ENCODE measurements at regions not wholly inside any gene's neighbourhood (a gene's known extent, or its start where the extent isn't known, plus 50 kb on each side); places are given as distances from the start of the nearest gene placed in this dataset.
"Not testable (repeated sequence)": the region's sequence is repeated elsewhere in the genome, so short reads cannot be mapped to it uniquely, and the experiment has no call there.

DNA sequence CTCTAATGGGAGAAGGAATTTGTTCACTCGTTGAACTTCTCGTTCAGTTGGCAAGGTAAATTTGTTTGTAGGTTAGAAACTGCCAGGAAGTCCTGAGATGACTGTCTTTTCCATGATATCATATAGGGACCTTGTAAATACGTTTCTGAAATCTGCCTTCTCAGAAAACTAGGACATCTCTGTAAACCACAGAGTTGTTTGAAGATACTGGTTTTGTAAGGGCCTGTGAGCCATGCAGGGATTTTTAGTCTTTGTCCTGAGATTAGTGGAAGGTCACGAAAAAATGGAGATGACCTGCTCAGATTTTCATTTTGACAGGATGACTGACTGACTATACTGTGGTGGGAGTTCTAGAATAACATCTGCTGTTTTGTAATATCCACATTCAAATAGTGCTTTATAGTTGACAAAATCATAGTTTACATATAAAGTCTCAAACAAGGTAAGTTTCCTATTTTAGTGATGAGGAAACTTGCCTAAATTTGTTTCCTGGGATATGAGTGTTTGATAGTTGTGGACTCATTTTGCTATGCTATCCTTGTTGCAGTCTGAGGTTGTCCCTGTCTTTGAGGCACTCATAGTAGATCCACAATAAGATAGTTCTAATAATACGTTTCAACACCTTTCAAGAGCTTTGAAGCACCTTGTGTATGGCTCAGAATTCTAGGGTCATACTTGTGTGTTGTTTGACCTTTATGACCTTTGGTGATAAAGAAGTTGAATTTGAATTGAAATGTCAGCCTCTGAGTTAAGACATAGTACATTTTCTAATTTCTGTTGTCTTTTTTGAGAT lies 107.3 kb upstream of the PLGLB1 start:
- H3K36me3 ChIP-seq, H3K4me3 ChIP-seq: not testable (repeated sequence)

DNA sequence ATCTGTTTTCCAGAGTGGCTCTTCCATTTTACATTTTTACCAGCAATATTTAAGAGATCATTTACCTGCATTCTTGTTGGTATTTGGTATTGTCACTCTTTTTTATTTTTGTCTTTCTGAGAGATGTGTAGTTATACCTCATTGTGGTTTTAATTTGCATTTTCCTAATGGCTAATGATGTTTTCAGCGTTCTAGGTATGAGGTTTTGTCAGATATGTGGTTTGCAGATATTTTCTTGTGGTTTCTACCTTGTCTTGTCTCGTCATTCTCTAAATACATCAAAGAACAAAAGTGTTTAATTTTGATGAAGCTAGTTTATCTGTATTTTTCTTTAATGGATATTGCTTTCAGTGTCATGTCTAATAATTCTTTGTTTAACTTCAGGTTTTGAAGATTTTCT lies 110.9 kb upstream of the PLGLB1 start:
- intact Hi-C loops (cut with DNase I; ENCODE audit: low total_unique reads); H3K9me3 ChIP-seq; H3K4me3 ChIP-seq; DNase-seq; H3K27ac ChIP-seq; H3K36me3 ChIP-seq; H3K27me3 ChIP-seq; H3K4me1 ChIP-seq; in situ Hi-C loops (cut with MboI; ENCODE audit: low pct_ligation_motif_present in 1 of 4, low pct_unique_long_range_greater_than_20kb in 1 of 4, low sequenced_read_pairs in 3 of 4): not testable (repeated sequence)
- 36% methylated on average over 2 of the region's 2 CpGs; no CpG with 5 or more reads in 1 of the 2 donors for WGBS, 2 donors (ENCODE audit: low coverage in 1 of 2)

More for the DNA sequence above, 107.3 kb upstream of the PLGLB1 start:
- H3K27me3 ChIP-seq; DNase-seq; H3K27ac ChIP-seq; in situ Hi-C loops (cut with MboI; ENCODE audit: low pct_ligation_motif_present in 1 of 4, low pct_unique_long_range_greater_than_20kb in 1 of 4, low sequenced_read_pairs in 3 of 4); H3K4me1 ChIP-seq; intact Hi-C loops (cut with DNase I; ENCODE audit: low total_unique reads); H3K9me3 ChIP-seq: not testable (repeated sequence)
- 38 to 60% methylated on average over 1 to 4 of the region's 5 CpGs for WGBS, 2 donors (ENCODE audit: low coverage in 1 of 2)

DNA sequence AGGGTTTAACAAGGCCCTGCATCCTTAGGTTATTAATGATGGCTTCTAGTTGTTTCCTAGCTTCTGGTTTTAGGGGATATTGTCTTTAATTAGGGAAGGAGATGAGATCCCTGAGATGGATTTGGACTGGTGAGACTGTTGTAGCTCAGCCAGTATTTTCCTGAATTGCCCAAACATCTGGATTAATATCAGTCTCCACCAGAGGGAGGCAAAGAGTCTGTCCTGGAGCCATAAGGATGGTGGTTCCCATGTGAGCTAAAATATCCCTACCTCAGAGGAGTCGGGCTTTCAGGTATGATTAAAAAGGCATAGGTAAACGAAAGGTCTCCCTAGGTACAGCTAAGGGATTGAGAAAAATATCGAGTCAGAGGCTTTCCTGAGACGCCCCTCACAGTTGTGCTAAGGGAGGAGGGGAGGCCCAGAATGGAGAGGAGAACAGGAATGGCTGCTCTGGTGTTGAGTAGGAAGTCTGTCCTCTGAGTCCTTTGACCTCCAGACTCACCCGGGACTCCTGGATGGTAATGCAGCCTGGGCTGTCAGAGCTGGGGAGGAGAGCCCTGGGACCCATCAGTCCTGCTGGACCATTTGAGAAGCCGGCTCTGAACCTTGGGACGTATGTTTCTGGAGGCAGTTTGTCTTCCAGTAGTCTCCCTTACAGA lies 130.3 kb upstream of the PLGLB1 start:
- H3K36me3 ChIP-seq; DNase-seq; in situ Hi-C loops (cut with MboI; ENCODE audit: low pct_ligation_motif_present in 1 of 4, low pct_unique_long_range_greater_than_20kb in 1 of 4, low sequenced_read_pairs in 3 of 4); H3K4me1 ChIP-seq; intact Hi-C loops (cut with DNase I; ENCODE audit: low total_unique reads); H3K27me3 ChIP-seq; H3K9me3 ChIP-seq; H3K27ac ChIP-seq; H3K4me3 ChIP-seq: not testable (repeated sequence)
- no CpG with 5 or more reads among the region's 7 CpGs for WGBS, 2 donors (ENCODE audit: low coverage in 1 of 2)

DNA sequence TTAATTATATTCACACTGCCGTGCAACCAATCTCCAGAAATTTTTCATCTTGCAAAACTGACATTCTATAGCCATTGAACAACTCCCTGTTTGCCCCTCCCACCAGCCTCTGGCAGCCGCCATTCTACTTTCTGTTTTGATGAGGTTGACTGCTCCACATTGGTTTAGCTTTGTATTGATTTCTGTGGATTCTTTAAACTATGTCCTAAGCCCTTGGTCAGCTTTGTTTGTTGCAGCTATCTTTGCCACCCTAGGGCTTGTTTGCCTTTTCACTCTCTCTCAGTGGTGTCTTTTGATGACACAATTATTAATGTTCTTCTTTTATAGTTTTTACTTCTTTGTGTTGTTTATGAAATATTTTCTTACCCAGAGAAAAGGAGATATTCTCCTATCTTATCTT lies 152.8 kb upstream of the PLGLB1 start:
- DNase-seq; H3K27ac ChIP-seq; H3K27me3 ChIP-seq; H3K36me3 ChIP-seq; H3K4me3 ChIP-seq; H3K4me1 ChIP-seq; in situ Hi-C loops (cut with MboI; ENCODE audit: low pct_ligation_motif_present in 1 of 4, low pct_unique_long_range_greater_than_20kb in 1 of 4, low sequenced_read_pairs in 3 of 4); intact Hi-C loops (cut with DNase I; ENCODE audit: low total_unique reads); H3K9me3 ChIP-seq: not testable (repeated sequence)
- 79 to 80% methylated on average over 1 to 2 of the region's 2 CpGs for WGBS, 2 donors (ENCODE audit: low coverage in 1 of 2)

DNA sequence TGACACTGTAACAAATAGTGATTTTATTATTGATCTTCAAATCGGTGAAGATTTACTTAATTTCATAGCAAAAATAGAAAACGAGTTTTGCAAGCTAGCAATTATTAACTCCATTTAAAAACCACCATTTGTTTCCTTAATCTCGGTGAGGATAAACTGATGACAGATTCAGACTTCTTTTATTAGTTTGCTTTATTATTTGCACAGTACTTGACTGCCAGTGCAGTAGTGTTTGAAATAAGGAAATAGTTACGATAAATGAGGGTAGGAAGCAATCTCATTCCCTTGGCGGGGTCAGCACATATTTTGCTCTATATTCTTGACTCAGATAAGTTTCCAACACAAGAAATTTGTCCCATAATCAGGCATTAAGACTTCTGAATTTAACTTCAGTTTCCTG lies 161.7 kb upstream of the PLGLB1 start:
- intact Hi-C loops (cut with DNase I; ENCODE audit: low total_unique reads); H3K4me3 ChIP-seq; in situ Hi-C loops (cut with MboI; ENCODE audit: low pct_ligation_motif_present in 1 of 4, low pct_unique_long_range_greater_than_20kb in 1 of 4, low sequenced_read_pairs in 3 of 4); DNase-seq; H3K4me1 ChIP-seq; H3K36me3 ChIP-seq; H3K27me3 ChIP-seq; H3K27ac ChIP-seq; H3K9me3 ChIP-seq: not testable (repeated sequence)
- 47% methylated on average over 2 of the region's 5 CpGs; no CpG with 5 or more reads in 1 of the 2 donors for WGBS, 2 donors (ENCODE audit: low coverage in 1 of 2)

DNA sequence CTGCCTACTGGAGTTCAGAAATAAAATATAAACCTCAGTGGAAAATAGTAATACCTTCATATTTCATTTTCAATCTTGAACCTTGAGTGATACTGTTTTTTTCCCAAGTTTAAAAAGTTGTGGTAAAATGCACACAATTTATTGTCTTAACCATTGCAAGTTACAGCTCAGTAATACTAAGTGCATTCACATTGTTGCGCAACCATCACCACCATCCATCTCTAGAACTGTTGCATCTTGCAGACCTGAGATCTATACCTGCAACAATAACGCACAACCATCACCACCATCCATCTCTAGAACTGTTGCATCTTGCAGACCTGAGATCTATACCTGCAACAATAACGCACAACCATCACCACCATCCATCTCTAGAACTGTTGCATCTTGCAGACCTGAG lies 162.6 kb upstream of the PLGLB1 start:
- H3K36me3 ChIP-seq; H3K4me3 ChIP-seq; H3K27ac ChIP-seq; intact Hi-C loops (cut with DNase I; ENCODE audit: low total_unique reads); DNase-seq; in situ Hi-C loops (cut with MboI; ENCODE audit: low pct_ligation_motif_present in 1 of 4, low pct_unique_long_range_greater_than_20kb in 1 of 4, low sequenced_read_pairs in 3 of 4); H3K9me3 ChIP-seq; H3K27me3 ChIP-seq; H3K4me1 ChIP-seq: not testable (repeated sequence)
- WGBS, 2 donors (ENCODE audit: low coverage in 1 of 2): 100% methylated on average over 2 of the region's 3 CpGs; no CpG with 5 or more reads in 1 of the 2 donors

DNA sequence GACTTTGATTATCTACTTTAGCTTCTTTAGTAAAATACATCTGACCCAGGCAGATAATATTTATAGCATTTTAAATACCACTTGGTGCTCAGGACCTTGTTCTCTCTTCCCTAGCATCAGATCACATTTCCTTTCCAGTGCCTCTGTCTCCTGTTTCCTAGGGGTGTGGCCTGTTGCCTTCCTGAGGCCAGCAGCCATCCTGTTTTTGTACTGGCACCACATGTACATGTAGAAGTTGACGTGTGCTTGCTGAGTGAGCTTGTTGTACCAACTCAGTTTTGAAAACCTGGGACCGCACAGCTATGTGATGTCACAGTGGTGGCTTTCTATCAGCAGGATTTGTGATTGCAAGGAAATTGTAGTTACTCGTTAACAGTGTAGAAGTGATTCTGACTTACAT lies 167.6 kb upstream of the PLGLB1 start:
- H3K27me3 ChIP-seq; H3K4me3 ChIP-seq; H3K4me1 ChIP-seq; H3K27ac ChIP-seq; intact Hi-C loops (cut with DNase I; ENCODE audit: low total_unique reads); H3K36me3 ChIP-seq; DNase-seq; H3K9me3 ChIP-seq; in situ Hi-C loops (cut with MboI; ENCODE audit: low pct_ligation_motif_present in 1 of 4, low pct_unique_long_range_greater_than_20kb in 1 of 4, low sequenced_read_pairs in 3 of 4): not testable (repeated sequence)
- WGBS, 2 donors (ENCODE audit: low coverage in 1 of 2): 50% methylated on average over 1 of the region's 3 CpGs; no CpG with 5 or more reads in 1 of the 2 donors

DNA sequence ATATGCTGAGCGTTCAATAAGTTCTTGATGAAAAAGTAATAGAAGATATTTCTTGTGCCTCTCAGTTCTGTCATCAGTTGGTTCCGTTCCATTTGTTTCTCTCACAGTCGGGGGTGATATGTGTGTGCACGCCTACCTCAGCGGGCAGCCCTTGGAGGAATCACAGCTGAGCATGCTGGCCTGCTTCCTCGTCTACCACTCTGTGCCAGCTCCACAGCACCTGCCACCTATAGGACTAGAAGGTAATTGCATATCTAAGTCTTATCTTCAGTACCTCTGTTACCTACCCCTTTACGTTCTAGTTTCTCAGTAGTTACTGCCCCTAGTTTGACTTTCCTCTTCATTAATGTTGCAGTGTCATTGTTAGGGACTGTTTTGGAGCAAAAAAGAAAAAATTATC lies 171.7 kb upstream of the PLGLB1 start:
- WGBS, 2 donors (ENCODE audit: low coverage in 1 of 2): 27% methylated on average over 2 of the region's 7 CpGs; no CpG with 5 or more reads in 1 of the 2 donors

DNA sequence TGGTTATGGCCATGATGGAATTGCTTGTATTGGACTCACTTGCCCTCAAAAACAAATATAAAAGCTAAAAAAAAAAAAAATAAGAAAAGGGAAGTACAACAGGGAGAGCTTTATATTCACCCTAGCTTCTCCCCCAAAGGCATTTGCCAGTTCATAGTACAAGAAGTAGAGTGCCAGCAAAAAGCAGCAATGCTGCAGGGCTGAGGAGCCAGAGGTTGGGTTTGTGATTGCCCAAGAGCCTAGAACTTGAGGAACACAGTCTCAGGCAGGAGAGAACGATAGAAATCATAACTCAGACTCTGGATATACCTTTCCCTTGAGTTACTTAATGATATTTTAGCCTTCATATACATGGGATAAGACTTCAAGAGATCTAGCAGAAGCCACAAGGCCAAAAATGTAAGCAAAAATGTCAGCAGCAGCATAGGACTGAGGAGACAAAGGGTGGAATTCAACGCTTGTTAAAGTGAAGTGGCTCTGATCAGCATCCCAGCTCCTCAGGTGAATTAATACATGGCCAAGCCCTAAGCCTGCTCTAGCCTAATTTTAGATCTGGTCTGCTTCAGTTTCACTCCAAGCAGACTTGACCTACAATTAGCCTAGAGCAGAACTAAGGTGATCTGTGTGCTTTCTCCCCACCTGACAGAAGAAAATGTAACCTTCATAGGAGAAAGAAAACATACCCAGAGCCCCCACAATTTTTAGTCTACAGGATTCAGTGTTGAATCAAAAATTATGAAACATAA lies 172.8 kb upstream of the PLGLB1 start:
- H3K36me3 ChIP-seq; H3K27ac ChIP-seq; intact Hi-C loops (cut with DNase I; ENCODE audit: low total_unique reads); DNase-seq; H3K4me1 ChIP-seq; H3K9me3 ChIP-seq; in situ Hi-C loops (cut with MboI; ENCODE audit: low pct_ligation_motif_present in 1 of 4, low pct_unique_long_range_greater_than_20kb in 1 of 4, low sequenced_read_pairs in 3 of 4); H3K4me3 ChIP-seq; H3K27me3 ChIP-seq: not testable (repeated sequence)
- WGBS, 2 donors (ENCODE audit: low coverage in 1 of 2): 63% methylated on average over 1 of the region's 2 CpGs; no CpG with 5 or more reads in 1 of the 2 donors

More for the DNA sequence above, 171.7 kb upstream of the PLGLB1 start:
- H3K9me3 ChIP-seq; H3K27ac ChIP-seq; intact Hi-C loops (cut with DNase I; ENCODE audit: low total_unique reads); H3K4me3 ChIP-seq; in situ Hi-C loops (cut with MboI; ENCODE audit: low pct_ligation_motif_present in 1 of 4, low pct_unique_long_range_greater_than_20kb in 1 of 4, low sequenced_read_pairs in 3 of 4); H3K4me1 ChIP-seq; H3K36me3 ChIP-seq; DNase-seq; H3K27me3 ChIP-seq: not testable (repeated sequence)

DNA sequence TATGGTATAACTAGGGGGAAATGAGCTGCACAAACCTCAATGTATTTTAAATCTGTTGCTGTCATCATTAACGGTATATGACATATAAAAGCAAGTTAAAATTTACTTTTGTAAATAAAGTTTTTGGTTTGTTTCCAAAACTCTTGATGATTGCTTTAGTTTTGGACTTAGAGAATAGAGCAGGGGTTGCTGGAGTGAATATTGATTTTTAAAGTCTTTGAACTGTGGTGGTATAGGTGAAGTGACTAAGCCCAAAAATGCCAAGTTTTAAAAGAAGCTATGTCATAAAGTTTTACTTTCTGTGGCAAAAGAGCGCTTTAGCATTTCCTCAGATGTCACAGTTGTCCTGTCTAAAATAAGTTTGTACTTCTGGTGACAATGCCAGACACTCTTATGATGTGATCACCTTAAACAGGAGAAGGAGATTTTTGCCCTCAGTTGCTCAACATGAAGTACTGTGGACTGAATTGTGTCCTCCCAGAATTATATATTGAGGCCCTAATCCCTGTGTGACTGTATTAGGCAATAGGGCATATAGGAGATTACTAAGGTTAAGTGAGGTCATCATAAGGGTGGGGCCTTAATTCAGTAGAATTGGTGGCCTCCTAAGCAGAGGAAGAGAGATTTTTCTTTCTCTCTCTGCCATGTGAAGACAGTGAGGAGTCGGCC lies 175.2 kb upstream of the PLGLB1 start:
- H3K27me3 ChIP-seq; DNase-seq; H3K4me3 ChIP-seq; H3K4me1 ChIP-seq; H3K9me3 ChIP-seq; in situ Hi-C loops (cut with MboI; ENCODE audit: low pct_ligation_motif_present in 1 of 4, low pct_unique_long_range_greater_than_20kb in 1 of 4, low sequenced_read_pairs in 3 of 4); H3K27ac ChIP-seq; H3K36me3 ChIP-seq; intact Hi-C loops (cut with DNase I; ENCODE audit: low total_unique reads): not testable (repeated sequence)
- 78% methylated on average over 3 of the region's 3 CpGs; no CpG with 5 or more reads in 1 of the 2 donors for WGBS, 2 donors (ENCODE audit: low coverage in 1 of 2)
